Adrenal gland (tissue), 9 donors: ENCODE measurements at regions not wholly inside any gene's neighbourhood (a gene's known extent, or its start where the extent isn't known, plus 50 kb on each side); places are given as distances from the start of the nearest gene placed in this dataset.
"Not testable (repeated sequence)": the region's sequence is repeated elsewhere in the genome, so short reads cannot be mapped to it uniquely, and the experiment has no call there.

Experiments used
- DNase-seq, 7 donors: peaks; one replicate each; pipeline ENCODE4 v3.0.0-alpha.2; 2019 to 2020
- H3K27ac ChIP-seq, 5 donors: fragments of 200-600 bp; sonication (generic) in 4 of 5; 1 replicate in 3 of 5; 2 replicates in 2 of 5; pipeline versions ENCODE4 v1.5.1 to v1.8.0; 2016 to 2020; ENCODE audit warnings: mild to moderate bottlenecking in 1 of 5
- H3K27me3 ChIP-seq: fragments of 200-600 bp; 2 replicates; pipeline ENCODE4 v1.8.0; 2021
- H3K36me3 ChIP-seq, 2 donors: fragments of 200-600 bp; replicated peaks in 1 of 2; 1 replicate in 1 of 2; 2 replicates in 1 of 2; pipeline versions ENCODE4 v1.5.1 to v1.8.0; 2018 to 2022
- H3K4me1 ChIP-seq, 2 donors: fragments of 200-600 bp; replicated peaks in 1 of 2; 1 replicate in 1 of 2; 2 replicates in 1 of 2; pipeline versions ENCODE4 v1.5.1 to v1.8.0; 2018 to 2021
- H3K4me3 ChIP-seq, 4 donors: fragments of 200-600 bp; sonication (generic) in 3 of 4; one replicate each; pipeline ENCODE4 v1.5.1; 2016 to 2018
- H3K9me3 ChIP-seq, 3 donors: fragments of 200-600 bp; sonication (generic) in 1 of 3; replicated peaks in 1 of 3; 1 replicate in 2 of 3; 2 replicates in 1 of 3; pipeline versions ENCODE4 v1.5.1 to v1.8.0; 2016 to 2021
- POLR2A ChIP-seq, 2 donors: fragments of 450-650 bp; IDR thresholded peaks; one replicate each; pipeline ENCODE4 v1.6.1; 2017; ENCODE audit warnings: antibody characterized with exemption in 2 of 2, mild to moderate bottlenecking in 2 of 2, moderate library complexity in 1 of 2
- WGBS, 4 donors: extraction: QIAGEN DNeasy Blood & Tissue Kit in 2 of 4; methylation state at CpG; one replicate each; pipeline versions ENCODE4 v1.1.5 to v1.1.7; 2013 to 2017; 5-methylcytosine and 5-hydroxymethylcytosine counted together
- intact Hi-C, 2 donors: fragments of 100-400 bp; cut with DNase I; formaldehyde crosslinking; loops; one replicate each; pipeline versions ENCODE4 v1.14.1 to v1.15.0; 2022 to 2023
- TF ChIP-seq, protein P1 (sequence below), 6 experiments: fragments of 450-650 bp in 4 of 6; fragments of 200-600 bp in 2 of 6; sonication (generic) in 1 of 6; IDR thresholded peaks; 1 replicate in 5 of 6; 2 replicates in 1 of 6; pipeline versions ENCODE4 v1.5.1 to v1.8.0; 2016 to 2021; ENCODE audit warnings: antibody characterized with exemption in 6 of 6, mild to moderate bottlenecking in 2 of 6, moderate library complexity in 1 of 6
- donor health status: healthy with polysubstance abuse.
- donor health status: Bipolar disorder and iron deficiency.
- donor health status: DM: yes; HTN: yes; CAD: no.
- donor health status: DM: no; HTN: no; CAD: no.
- donor health status: DM: no; HTN: no; CAD: no.

DNA sequence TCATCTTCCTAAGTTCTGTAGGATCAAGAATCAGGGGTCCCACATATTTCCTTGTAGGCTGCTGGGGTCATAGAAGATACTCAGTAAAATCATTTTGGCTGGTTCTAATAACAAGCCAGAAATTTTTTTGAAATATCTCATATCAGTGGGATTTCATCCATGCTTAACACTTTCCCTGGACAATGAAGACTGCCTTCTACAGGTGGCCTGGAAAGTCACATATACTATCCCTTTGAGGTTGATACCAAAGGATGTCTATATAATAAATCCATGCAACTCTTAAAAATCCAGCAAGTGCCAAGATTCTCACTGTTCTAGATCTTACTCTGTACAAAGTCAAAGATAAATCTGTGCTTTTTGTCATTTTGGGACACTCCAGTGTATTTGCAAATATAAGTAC is 225.8 kb upstream of the NEBL start:
- Histone ChIP-seq H3K27ac (no peak overlapping the region), H3K4me1 (no peaks in the 10 kb centered on the region), H3K9me3 (no peaks in the 10 kb centered on the region), H3K4me3 (no peak overlapping the region), H3K27me3 (no peaks in the 10 kb centered on the region), H3K36me3 (no peaks in the 10 kb centered on the region)
- intact Hi-C loops, result no loop called here
- no peak for DNase-seq
- TF ChIP-seq, protein P1, sequence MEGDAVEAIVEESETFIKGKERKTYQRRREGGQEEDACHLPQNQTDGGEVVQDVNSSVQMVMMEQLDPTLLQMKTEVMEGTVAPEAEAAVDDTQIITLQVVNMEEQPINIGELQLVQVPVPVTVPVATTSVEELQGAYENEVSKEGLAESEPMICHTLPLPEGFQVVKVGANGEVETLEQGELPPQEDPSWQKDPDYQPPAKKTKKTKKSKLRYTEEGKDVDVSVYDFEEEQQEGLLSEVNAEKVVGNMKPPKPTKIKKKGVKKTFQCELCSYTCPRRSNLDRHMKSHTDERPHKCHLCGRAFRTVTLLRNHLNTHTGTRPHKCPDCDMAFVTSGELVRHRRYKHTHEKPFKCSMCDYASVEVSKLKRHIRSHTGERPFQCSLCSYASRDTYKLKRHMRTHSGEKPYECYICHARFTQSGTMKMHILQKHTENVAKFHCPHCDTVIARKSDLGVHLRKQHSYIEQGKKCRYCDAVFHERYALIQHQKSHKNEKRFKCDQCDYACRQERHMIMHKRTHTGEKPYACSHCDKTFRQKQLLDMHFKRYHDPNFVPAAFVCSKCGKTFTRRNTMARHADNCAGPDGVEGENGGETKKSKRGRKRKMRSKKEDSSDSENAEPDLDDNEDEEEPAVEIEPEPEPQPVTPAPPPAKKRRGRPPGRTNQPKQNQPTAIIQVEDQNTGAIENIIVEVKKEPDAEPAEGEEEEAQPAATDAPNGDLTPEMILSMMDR (IDR thresholded peaks at IDR 0.05), result no peak
- no peak for TF ChIP-seq POLR2A (IDR thresholded peaks at IDR 0.05)

DNA sequence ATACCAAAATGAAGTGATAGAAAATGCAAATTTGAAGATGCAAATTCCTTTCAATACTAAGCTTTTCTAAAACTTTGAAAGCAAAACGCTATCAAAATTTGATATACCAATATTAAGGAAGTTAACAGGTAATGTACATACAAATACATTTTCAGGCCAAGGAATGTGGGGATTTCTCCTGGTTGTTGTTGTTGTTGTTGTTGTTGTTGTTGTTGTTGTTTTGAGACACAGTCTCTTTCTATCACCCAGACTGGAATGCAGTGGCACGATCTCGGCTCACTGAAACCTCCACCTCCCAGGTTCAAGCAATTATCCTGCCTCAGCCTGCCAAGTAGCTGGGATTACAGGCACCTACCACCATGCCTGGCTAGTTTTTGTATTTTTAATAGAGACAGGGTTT is 224.7 kb upstream of the NEBL start:
- WGBS, 4 donors, result 89 to 96% (median 93%) methylated on average over 3 of the region's 3 CpGs

DNA sequence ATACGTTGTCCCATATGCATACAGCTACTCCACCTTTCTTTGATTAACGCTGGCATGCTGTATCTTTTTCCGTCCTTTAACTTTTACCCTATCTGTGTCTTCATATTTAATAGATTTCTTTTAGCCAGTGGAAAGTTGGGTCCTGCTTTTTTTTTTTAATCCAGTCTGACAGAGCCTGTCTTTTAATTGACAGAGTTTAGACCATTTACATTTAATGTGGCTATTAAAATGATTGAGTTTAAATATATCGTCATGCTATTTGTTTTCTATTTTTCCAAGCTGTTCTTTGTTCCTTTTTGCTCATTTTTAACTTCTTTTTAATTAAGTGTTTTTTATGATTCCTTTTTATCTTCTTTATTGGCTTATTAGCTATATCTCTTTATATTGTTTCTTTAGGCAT is 217.6 kb upstream of the NEBL start:
- 72 to 93% (median 87%) methylated on average over 4 of the region's 4 CpGs for WGBS, 4 donors
- Histone ChIP-seq H3K27me3 (no peaks in the 10 kb centered on the region), H3K9me3 (no peaks in the 10 kb centered on the region), H3K27ac (no peak overlapping the region), H3K4me3 (no peak overlapping the region), H3K4me1 (no peaks in the 10 kb centered on the region), H3K36me3 (no peaks in the 10 kb centered on the region)
- intact Hi-C loops, result no loop called here
- TF ChIP-seq POLR2A (IDR thresholded peaks at IDR 0.05), result no peak
- TF ChIP-seq, protein P1 (IDR thresholded peaks at IDR 0.05), result no peak
- no peak for DNase-seq

More for the DNA sequence above, 224.7 kb upstream of the NEBL start:
- DNase-seq, H3K27ac ChIP-seq, H3K27me3 ChIP-seq, H3K36me3 ChIP-seq, intact Hi-C loops, H3K4me3 ChIP-seq, H3K4me1 ChIP-seq, H3K9me3 ChIP-seq: not testable (repeated sequence)

DNA sequence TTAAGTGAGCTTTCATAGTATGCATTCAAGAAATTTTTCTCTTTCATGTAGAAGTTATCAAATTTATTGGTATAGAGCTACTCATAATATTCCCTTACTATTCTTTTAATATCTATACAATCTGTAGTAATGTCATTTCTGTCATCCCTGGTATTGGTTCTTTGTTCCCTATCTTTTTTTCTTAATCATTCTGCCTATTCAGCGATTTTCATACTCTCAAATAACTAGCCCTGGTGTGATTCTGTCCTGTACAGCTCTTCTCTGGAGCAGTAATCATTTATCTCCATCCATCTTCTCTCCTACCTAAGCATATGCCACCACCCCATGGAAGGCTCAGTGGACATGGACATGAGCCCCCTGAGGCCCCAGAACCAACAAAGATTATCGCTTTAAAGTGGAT is 213.2 kb upstream of the NEBL start:
- intact Hi-C loops, result no loop called here
- no peak for DNase-seq
- no peak overlapping the region for H3K4me3 ChIP-seq
- H3K4me1 ChIP-seq, result no peaks in the 10 kb centered on the region
- H3K27ac ChIP-seq, result no peak overlapping the region
- no peaks in the 10 kb centered on the region for H3K9me3 ChIP-seq
- no peaks in the 10 kb centered on the region for H3K27me3 ChIP-seq
- 81 to 90% (median 85%) methylated on average over 2 of the region's 2 CpGs for WGBS, 4 donors
- TF ChIP-seq, protein P1 (IDR thresholded peaks at IDR 0.05), result no peak
- no peak for TF ChIP-seq POLR2A (IDR thresholded peaks at IDR 0.05)
- no peaks in the 10 kb centered on the region for H3K36me3 ChIP-seq

DNA sequence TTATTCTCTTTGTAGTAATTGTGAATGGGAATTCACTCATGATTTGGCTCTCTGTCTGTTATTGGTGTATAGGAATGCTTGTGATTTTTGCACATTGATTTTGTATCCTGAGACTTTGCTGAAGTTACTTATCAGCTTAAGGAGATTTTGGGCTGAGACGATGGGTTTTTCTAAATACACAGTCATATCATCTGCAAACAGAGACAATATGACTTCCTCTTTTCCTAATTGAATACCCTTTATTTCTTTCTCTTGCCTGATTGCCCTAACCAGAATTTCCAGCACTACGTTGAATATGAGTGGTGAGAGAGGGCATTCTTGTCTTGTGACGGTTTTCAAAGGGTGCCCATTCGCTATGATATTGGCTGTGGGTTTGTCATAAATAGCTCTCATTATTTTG is 209.8 kb upstream of the NEBL start:
- H3K27me3 ChIP-seq, H3K36me3 ChIP-seq, DNase-seq, intact Hi-C loops, H3K27ac ChIP-seq, H3K9me3 ChIP-seq, H3K4me1 ChIP-seq, H3K4me3 ChIP-seq: not testable (repeated sequence)
- 88 to 90% (median 90%) methylated on average over 4 of the region's 4 CpGs for WGBS, 4 donors

DNA sequence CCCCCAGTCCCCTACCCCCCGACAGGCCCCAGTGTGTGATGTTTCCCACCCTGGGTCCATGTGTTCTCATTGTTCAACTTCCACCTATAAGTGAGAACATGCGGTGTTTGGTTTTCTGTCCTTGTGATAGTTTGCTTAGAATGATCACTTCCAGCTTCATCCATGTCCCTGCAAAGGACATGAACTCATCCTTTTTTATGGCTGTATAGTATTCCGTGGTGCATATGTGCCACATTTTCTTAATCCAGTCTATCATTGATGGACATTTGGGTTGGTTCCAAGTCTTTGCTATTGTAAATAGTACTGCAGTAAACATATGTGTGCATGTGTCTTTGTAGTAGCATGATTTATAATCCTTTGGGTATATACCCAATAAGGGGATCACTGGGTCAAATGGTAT is 208.2 kb upstream of the NEBL start:
- 63 to 90% (median 79%) methylated on average over 3 of the region's 3 CpGs for WGBS, 4 donors
- H3K27me3 ChIP-seq, H3K9me3 ChIP-seq, H3K4me3 ChIP-seq, H3K4me1 ChIP-seq, intact Hi-C loops, H3K27ac ChIP-seq, DNase-seq, H3K36me3 ChIP-seq: not testable (repeated sequence)
